Adrenal gland (tissue), 9 donors: ENCODE measurements at regions not wholly inside any gene's neighbourhood (a gene's known extent, or its start where the extent isn't known, plus 50 kb on each side); places are given as distances from the start of the nearest gene placed in this dataset.
"Not testable (repeated sequence)": the region's sequence is repeated elsewhere in the genome, so short reads cannot be mapped to it uniquely, and the experiment has no call there.

ENCODE experiments used
- DNase-seq, 7 donors: peaks; one replicate each; pipeline ENCODE4 v3.0.0-alpha.2; 2019 to 2020
- H3K27ac ChIP-seq, 5 donors: fragments of 200-600 bp; sonication (generic) in 4 of 5; 1 replicate in 3 of 5; 2 replicates in 2 of 5; pipeline versions ENCODE4 v1.5.1 to v1.8.0; 2016 to 2020; ENCODE audit warnings: mild to moderate bottlenecking in 1 of 5
- H3K27me3 ChIP-seq: fragments of 200-600 bp; 2 replicates; pipeline ENCODE4 v1.8.0; 2021
- H3K36me3 ChIP-seq, 2 donors: fragments of 200-600 bp; replicated peaks in 1 of 2; 1 replicate in 1 of 2; 2 replicates in 1 of 2; pipeline versions ENCODE4 v1.5.1 to v1.8.0; 2018 to 2022
- H3K4me1 ChIP-seq, 2 donors: fragments of 200-600 bp; replicated peaks in 1 of 2; 1 replicate in 1 of 2; 2 replicates in 1 of 2; pipeline versions ENCODE4 v1.5.1 to v1.8.0; 2018 to 2021
- H3K4me3 ChIP-seq, 4 donors: fragments of 200-600 bp; sonication (generic) in 3 of 4; one replicate each; pipeline ENCODE4 v1.5.1; 2016 to 2018
- H3K9me3 ChIP-seq, 3 donors: fragments of 200-600 bp; sonication (generic) in 1 of 3; replicated peaks in 1 of 3; 1 replicate in 2 of 3; 2 replicates in 1 of 3; pipeline versions ENCODE4 v1.5.1 to v1.8.0; 2016 to 2021
- CTCF ChIP-seq, 6 experiments: fragments of 450-650 bp in 4 of 6; fragments of 200-600 bp in 2 of 6; sonication (generic) in 1 of 6; IDR thresholded peaks; 1 replicate in 5 of 6; 2 replicates in 1 of 6; pipeline versions ENCODE4 v1.5.1 to v1.8.0; 2016 to 2021; ENCODE audit warnings: antibody characterized with exemption in 6 of 6, mild to moderate bottlenecking in 2 of 6, moderate library complexity in 1 of 6
- POLR2A ChIP-seq, 2 donors: fragments of 450-650 bp; IDR thresholded peaks; one replicate each; pipeline ENCODE4 v1.6.1; 2017; ENCODE audit warnings: antibody characterized with exemption in 2 of 2, mild to moderate bottlenecking in 2 of 2, moderate library complexity in 1 of 2
- WGBS, 4 donors: extraction: QIAGEN DNeasy Blood & Tissue Kit in 2 of 4; methylation state at CpG; one replicate each; pipeline versions ENCODE4 v1.1.5 to v1.1.7; 2013 to 2017; 5-methylcytosine and 5-hydroxymethylcytosine counted together
- intact Hi-C, 2 donors: fragments of 100-400 bp; cut with DNase I; formaldehyde crosslinking; loops; one replicate each; pipeline versions ENCODE4 v1.14.1 to v1.15.0; 2022 to 2023
- donor health status: healthy with polysubstance abuse.
- donor health status: Bipolar disorder and iron deficiency.
- donor health status: DM: yes; HTN: yes; CAD: no.
- donor health status: DM: no; HTN: no; CAD: no.
- donor health status: DM: no; HTN: no; CAD: no.

- DNase-seq, result no peak
- 56 to 64% (median 56%) methylated on average over 4 of the region's 4 CpGs for WGBS, 4 donors
- H3K4me1 ChIP-seq, result no peaks in the 10 kb centered on the region
- no peak overlapping the region for H3K4me3 ChIP-seq
- H3K27ac ChIP-seq, result no peak overlapping the region
- no peaks in the 10 kb centered on the region for H3K36me3 ChIP-seq
- TF ChIP-seq CTCF (IDR thresholded peaks at IDR 0.05), result no peak
- TF ChIP-seq POLR2A (IDR thresholded peaks at IDR 0.05), result no peak
- intact Hi-C loops, result no loop called here
- H3K27me3 ChIP-seq, result no peaks in the 10 kb centered on the region
- no peaks in the 10 kb centered on the region for H3K9me3 ChIP-seq
Measured at GRCh38 chr2:116250376-116250775, 1564.1 kb upstream of the DDX18 start.

- 85 to 87% (median 86%) methylated on average over 5 of the region's 5 CpGs for WGBS, 4 donors
- H3K4me3 ChIP-seq, result no peak overlapping the region
- H3K4me1 ChIP-seq, result no peaks in the 10 kb centered on the region
- no peak for DNase-seq
- H3K9me3 ChIP-seq, result no peaks in the 10 kb centered on the region
- intact Hi-C loops, result no loop called here
- TF ChIP-seq CTCF (IDR thresholded peaks at IDR 0.05) (no peak), POLR2A (IDR thresholded peaks at IDR 0.05) (no peak)
- H3K27me3 ChIP-seq, result no peaks in the 10 kb centered on the region
- H3K27ac ChIP-seq, result no peak overlapping the region
- H3K36me3 ChIP-seq, result no peaks in the 10 kb centered on the region
Measured at GRCh38 chr2:116264872-116265271, 1549.6 kb upstream of the DDX18 start.

GRCh38 chr2:116269040-116269439, 1545.5 kb upstream of the DDX18 start:
- TF ChIP-seq POLR2A (IDR thresholded peaks at IDR 0.05) (no peak), CTCF (IDR thresholded peaks at IDR 0.05) (no peak)
- H3K27ac ChIP-seq, result no peak overlapping the region
- no peaks in the 10 kb centered on the region for H3K27me3 ChIP-seq
- 91 to 96% (median 94%) methylated on average over 13 of the region's 13 CpGs for WGBS, 4 donors
- no peaks in the 10 kb centered on the region for H3K4me1 ChIP-seq
- H3K4me3 ChIP-seq, result no peak overlapping the region
- DNase-seq, result no peak
- H3K36me3 ChIP-seq, result no peaks in the 10 kb centered on the region
- intact Hi-C loops, result no loop called here
- H3K9me3 ChIP-seq, result no peaks in the 10 kb centered on the region

GRCh38 chr2:116304328-116304727, 1510.2 kb upstream of the DDX18 start:
- Histone ChIP-seq H3K4me1 (no peaks in the 10 kb centered on the region), H3K4me3 (no peak overlapping the region), H3K36me3 (no peaks in the 10 kb centered on the region), H3K27ac (no peak overlapping the region), H3K27me3 (no peaks in the 10 kb centered on the region), H3K9me3 (peaks cover 0 to under 1% (median 0%) of the 10 kb centered on the region in 3 donors)
- 77 to 86% (median 85%) methylated on average over 1 of the region's 1 CpG for WGBS, 4 donors
- no peak for DNase-seq
- intact Hi-C loops, result no loop called here
- no peak for TF ChIP-seq POLR2A (IDR thresholded peaks at IDR 0.05)

GRCh38 chr2:116317111-116317510, 1497.4 kb upstream of the DDX18 start:
- intact Hi-C loops, result no loop called here
- DNase-seq, result no peak
- no peak overlapping the region for H3K4me3 ChIP-seq
- H3K27ac ChIP-seq, result no peak overlapping the region
- H3K4me1 ChIP-seq, result no peaks in the 10 kb centered on the region
- TF ChIP-seq CTCF (IDR thresholded peaks at IDR 0.05), result no peak
- no peaks in the 10 kb centered on the region for H3K27me3 ChIP-seq
- WGBS, 4 donors, result 71 to 82% (median 80%) methylated on average over 2 of the region's 2 CpGs
- H3K9me3 ChIP-seq, result no peaks in the 10 kb centered on the region
- no peaks in the 10 kb centered on the region for H3K36me3 ChIP-seq

- DNase-seq, H3K36me3 ChIP-seq, H3K27me3 ChIP-seq, H3K9me3 ChIP-seq, H3K4me3 ChIP-seq, H3K4me1 ChIP-seq, intact Hi-C loops, H3K27ac ChIP-seq: not testable (repeated sequence)
- 75 to 82% (median 76%) methylated on average over 8 of the region's 8 CpGs for WGBS, 4 donors
Measured at GRCh38 chr2:116318551-116318950, 1495.9 kb upstream of the DDX18 start.
